Natural killer cell (primary cell): ENCODE measurements at regions not wholly inside any gene's neighbourhood (a gene's known extent, or its start where the extent isn't known, plus 50 kb on each side); places are given as distances from the start of the nearest gene placed in this dataset.

Experiments used
- ATAC-seq, 3 donors: fragments of 150-1000 bp in 2 of 3; fragments of 200-7000 bp in 1 of 3; cut with Tn5 transposase; 1 replicate in 1 of 3; 2 replicates in 2 of 3; pipeline ENCODE4 v1.10.0; 2021; ENCODE audit warnings: mild to moderate bottlenecking in 2 of 3, moderate library complexity in 2 of 3
- DNase-seq, 2 donors: peaks; one replicate each; pipeline versions ENCODE4 v3.0.0 to v3.0.0-alpha.2; 2013 to 2021; ENCODE audit warnings: mixed read lengths in 1 of 2
- H3K27ac ChIP-seq: one replicate; pipeline ENCODE4 v1.5.1; 2013; ENCODE audit warnings: mild to moderate bottlenecking, low read length
- H3K27me3 ChIP-seq: one replicate; pipeline ENCODE4 v1.6.1; 2013; ENCODE audit warnings: low read length; ENCODE audit not compliant: control insufficient read depth, insufficient read depth
- H3K36me3 ChIP-seq: one replicate; pipeline ENCODE4 v1.6.1; 2013; ENCODE audit warnings: low read length; ENCODE audit not compliant: control insufficient read depth, insufficient read depth
- H3K4me1 ChIP-seq: one replicate; pipeline ENCODE4 v1.6.1; 2013; ENCODE audit warnings: low read length; ENCODE audit not compliant: control insufficient read depth, insufficient read depth
- H3K4me3 ChIP-seq: one replicate; pipeline ENCODE4 v1.5.1; 2013; ENCODE audit warnings: low read length
- H3K9me3 ChIP-seq: one replicate; pipeline ENCODE4 v1.6.1; 2013; ENCODE audit warnings: low read length; ENCODE audit not compliant: control insufficient read depth, insufficient read depth
- H3K27ac Mint-ChIP-seq, 2 donors: one replicate each; pipeline ENCODE4 v1.8.0; 2022; ENCODE audit warnings: mild to moderate bottlenecking in 2 of 2, mixed read lengths in 2 of 2, moderate library complexity in 1 of 2
- H3K27me3 Mint-ChIP-seq, 2 donors: one replicate each; pipeline ENCODE4 v1.8.0; 2022; ENCODE audit warnings: low read depth in 2 of 2, mixed read lengths in 2 of 2
- H3K36me3 Mint-ChIP-seq: one replicate; pipeline ENCODE4 v1.8.0; 2022; ENCODE audit warnings: mixed read lengths
- H3K4me1 Mint-ChIP-seq, 2 donors: one replicate each; pipeline ENCODE4 v1.8.0; 2022; ENCODE audit warnings: mixed read lengths in 2 of 2
- H3K4me3 Mint-ChIP-seq: one replicate; pipeline ENCODE4 v1.8.0; 2022; ENCODE audit warnings: mild to moderate bottlenecking, moderate library complexity, mixed read lengths
- H3K9me3 Mint-ChIP-seq, 2 donors: one replicate each; pipeline ENCODE4 v1.8.0; 2022; ENCODE audit warnings: mixed read lengths in 2 of 2
- CTCF ChIP-seq: fragments of 200-600 bp; IDR thresholded peaks from one replicate; pipeline ENCODE4 v1.8.0; 2022; ENCODE audit warnings: antibody characterized with exemption
- WGBS: methylation state at CpG from one replicate; pipeline ENCODE4 v1.1.7; 2013; ENCODE audit warnings: missing lambda C conversion rate; ENCODE audit not compliant: insufficient coverage; 5-methylcytosine and 5-hydroxymethylcytosine counted together
- intact Hi-C: fragments of 100-400 bp; cut with micrococcal nuclease; formaldehyde crosslinking; loops from one replicate; pipeline ENCODE4 v1.14.2; 2022

- Histone ChIP-seq H3K36me3 (no peaks in the 10 kb centered on the region), H3K27ac (no peak overlapping the region), H3K4me1 (no peaks in the 10 kb centered on the region), H3K4me3 (no peak overlapping the region), H3K27me3 (no peaks in the 10 kb centered on the region), H3K9me3 (no peaks in the 10 kb centered on the region)
- no peaks in the 10 kb centered on the region for H3K36me3 Mint-ChIP-seq
- no peaks in the 10 kb centered on the region for H3K27me3 Mint-ChIP-seq
- DNase-seq (no peak), ATAC-seq (no peak)
- TF ChIP-seq CTCF = no peak
- H3K9me3 Mint-ChIP-seq = peaks cover 2 to 7% of the 10 kb centered on the region in 2 donors
- H3K4me1 Mint-ChIP-seq = no peaks in the 10 kb centered on the region
- H3K4me3 Mint-ChIP-seq = no peak overlapping the region
- H3K27ac Mint-ChIP-seq = no peak overlapping the region
- intact Hi-C loops = no loop called here
- 100% methylated on average over 1 of the region's 2 CpGs for WGBS
Measured at GRCh38 chr2:221693365-221693764, 121.3 kb upstream of the EPHA4 start.

- no peak for DNase-seq
- H3K27ac ChIP-seq = no peak overlapping the region
- H3K4me3 ChIP-seq = no peak overlapping the region
- no peak for ATAC-seq
- no peak overlapping the region for H3K4me3 Mint-ChIP-seq
- no peaks in the 10 kb centered on the region for H3K36me3 Mint-ChIP-seq
- no peak overlapping the region for H3K27ac Mint-ChIP-seq
- no peak for TF ChIP-seq CTCF
- intact Hi-C loops = no loop called here
- H3K9me3 ChIP-seq = no peaks in the 10 kb centered on the region
- H3K4me1 ChIP-seq = no peaks in the 10 kb centered on the region
- peaks cover 2 to 8% of the 10 kb centered on the region in 2 donors for H3K9me3 Mint-ChIP-seq
- no peaks in the 10 kb centered on the region for H3K4me1 Mint-ChIP-seq
- WGBS = 83% methylated on average over 1 of the region's 1 CpG
- H3K36me3 ChIP-seq = no peaks in the 10 kb centered on the region
- H3K27me3 Mint-ChIP-seq = no peaks in the 10 kb centered on the region
- no peaks in the 10 kb centered on the region for H3K27me3 ChIP-seq
Measured at GRCh38 chr2:221691571-221691970, 119.5 kb upstream of the EPHA4 start.

GRCh38 chr2:221689140-221689539, 117.0 kb upstream of the EPHA4 start:
- H3K4me1 ChIP-seq = no peaks in the 10 kb centered on the region
- no peak for TF ChIP-seq CTCF
- H3K27ac ChIP-seq = no peak overlapping the region
- intact Hi-C loops = no loop called here
- WGBS = 85% methylated on average over 7 of the region's 7 CpGs
- H3K4me3 ChIP-seq = no peak overlapping the region
- DNase-seq (no peak), ATAC-seq (no peak)
- no peaks in the 10 kb centered on the region for H3K9me3 ChIP-seq
- H3K27me3 ChIP-seq = no peaks in the 10 kb centered on the region
- no peaks in the 10 kb centered on the region for H3K36me3 Mint-ChIP-seq
- no peaks in the 10 kb centered on the region for H3K27me3 Mint-ChIP-seq
- H3K4me3 Mint-ChIP-seq = no peak overlapping the region
- H3K4me1 Mint-ChIP-seq = no peaks in the 10 kb centered on the region
- H3K9me3 Mint-ChIP-seq = peaks cover 2 to 8% of the 10 kb centered on the region in 2 donors
- no peaks in the 10 kb centered on the region for H3K36me3 ChIP-seq
- no peak overlapping the region for H3K27ac Mint-ChIP-seq

GRCh38 chr2:221680548-221680947, 108.4 kb upstream of the EPHA4 start:
- ATAC-seq (no peak), DNase-seq (no peak)
- no peak overlapping the region for H3K27ac ChIP-seq
- no peak overlapping the region for H3K4me3 ChIP-seq
- Mint-ChIP-seq H3K9me3 (peaks cover 4 to 6% of the 10 kb centered on the region in 2 donors), H3K4me3 (no peak overlapping the region), H3K27ac (no peak overlapping the region), H3K27me3 (no peaks in the 10 kb centered on the region), H3K36me3 (no peaks in the 10 kb centered on the region), H3K4me1 (no peaks in the 10 kb centered on the region)
- TF ChIP-seq CTCF = no peak
- H3K4me1 ChIP-seq = no peaks in the 10 kb centered on the region
- intact Hi-C loops = no loop called here
- H3K9me3 ChIP-seq = no peaks in the 10 kb centered on the region
- H3K27me3 ChIP-seq = no peaks in the 10 kb centered on the region
- no peaks in the 10 kb centered on the region for H3K36me3 ChIP-seq
